SK-N-SH (cell line): ENCODE measurements at regions not wholly inside any gene's neighbourhood (a gene's known extent, or its start where the extent isn't known, plus 50 kb on each side); places are given as distances from the start of the nearest gene placed in this dataset.

Experiments
- CTCF ChIA-PET: fragments of 300-600, 350-600 bp; formaldehyde crosslinking; extraction: SDS; loops from one replicate; lab custom pipeline; 2021; lab: Yijun Ruan, JAX
- POLR2A ChIA-PET: fragments of 350-600 bp; sonication (Branson Sonifier 250); formaldehyde crosslinking; extraction: SDS; loops from one replicate; lab custom pipeline; 2020; ENCODE audit warnings: antibody characterized with exemption, inconsistent platforms; lab: Yijun Ruan, JAX
- DNase-seq: peaks from one replicate; pipeline ENCODE4 v3.0.0; 2012
- H2AFZ ChIP-seq: fragments of 200-600 bp; sonication (generic); 2 replicates; pipeline ENCODE4 v1.8.1; 2016; ENCODE audit warnings: antibody characterized with exemption, mild to moderate bottlenecking, low read depth
- H3F3A ChIP-seq: fragments of 200-600 bp; sonication (generic); replicated peaks from 2 replicates; pipeline ENCODE3; 2016; ENCODE audit warnings: antibody characterized with exemption, mild to moderate bottlenecking; ENCODE audit not compliant: insufficient read depth
- H3K27ac ChIP-seq, 2 experiments: fragments of 200-500 bp in 1 of 2; fragments of 200-600 bp in 1 of 2; sonication (Bioruptor generic) in 1 of 2; sonication (generic), shearing (Covaris generic) in 1 of 2; 2 replicates each; pipeline versions ENCODE4 v1.5.1 to v1.6.1; 2014 to 2016; ENCODE audit warnings: low read depth in 2 of 2, inconsistent platforms in 1 of 2, low read length in 1 of 2, mild to moderate bottlenecking in 1 of 2, mixed read lengths in 1 of 2
- H3K27me3 ChIP-seq: fragments of 200-600 bp; sonication (generic), shearing (Covaris generic); 2 replicates; pipeline ENCODE4 v1.6.1; 2016; ENCODE audit warnings: mixed run types; ENCODE audit not compliant: insufficient read depth
- H3K36me3 ChIP-seq, 2 experiments: fragments of 200-500 bp in 1 of 2; fragments of 200-600 bp in 1 of 2; sonication (Bioruptor generic) in 1 of 2; sonication (generic) in 1 of 2; replicated peaks in 1 of 2; 2 replicates each; pipeline versions ENCODE3 to v1.5.1; 2014 to 2016; ENCODE audit warnings: low read length in 1 of 2, mild to moderate bottlenecking in 1 of 2; ENCODE audit not compliant: insufficient read depth in 2 of 2, control insufficient read depth in 1 of 2
- H3K4me1 ChIP-seq, 2 experiments: fragments of 200-500 bp in 1 of 2; fragments of 200-600 bp in 1 of 2; sonication (Bioruptor generic) in 1 of 2; sonication (generic), shearing (Covaris generic) in 1 of 2; 2 replicates each; pipeline versions ENCODE4 v1.5.1 to v1.6.1; 2014 to 2016; ENCODE audit warnings: low read depth in 1 of 2, low read length in 1 of 2, mixed run types in 1 of 2; ENCODE audit not compliant: insufficient read depth in 2 of 2, control insufficient read depth in 1 of 2
- H3K4me2 ChIP-seq: fragments of 200-600 bp; sonication (generic), shearing (Covaris generic); 2 replicates; pipeline ENCODE4 v1.6.1; 2017; ENCODE audit warnings: mixed run types
- H3K4me3 ChIP-seq, 2 experiments: fragments of 200-500 bp in 1 of 2; fragments of 200-600 bp in 1 of 2; sonication (Bioruptor generic) in 1 of 2; sonication (generic), shearing (Covaris generic) in 1 of 2; 2 replicates each; pipeline versions ENCODE4 v1.5.1 to v1.8.1; 2014 to 2016; ENCODE audit warnings: low read depth in 2 of 2, inconsistent platforms in 1 of 2, low read length in 1 of 2, mild to moderate bottlenecking in 1 of 2, mixed read lengths in 1 of 2, moderate library complexity in 1 of 2
- H3K79me2 ChIP-seq: fragments of 200-600 bp; sonication (generic); 2 replicates; pipeline ENCODE4 v1.8.1; 2017; ENCODE audit warnings: mild to moderate bottlenecking; ENCODE audit not compliant: insufficient read depth
- H3K9ac ChIP-seq: fragments of 200-600 bp; sonication (generic); 2 replicates; pipeline ENCODE4 v1.6.1; 2017; ENCODE audit warnings: mixed run types
- H3K9me2 ChIP-seq: fragments of 200-600 bp; sonication (generic); 2 replicates; pipeline ENCODE4 v1.6.1; 2017; ENCODE audit warnings: mixed run types
- H3K9me3 ChIP-seq: fragments of 200-600 bp; sonication (generic); 2 replicates; pipeline ENCODE4 v1.6.1; 2017; ENCODE audit warnings: mixed run types, mild to moderate bottlenecking, moderate library complexity
- H4K20me1 ChIP-seq: fragments of 200-600 bp; sonication (generic); 2 replicates; pipeline ENCODE4 v1.6.1; 2017; ENCODE audit warnings: mild to moderate bottlenecking, mixed run types; ENCODE audit not compliant: insufficient read depth
- EZH2phosphoT487 ChIP-seq: fragments of 200-600 bp; sonication (generic); IDR thresholded peaks from 2 replicates; pipeline ENCODE4 v1.6.1; 2017; ENCODE audit warnings: low read depth, mixed run types, mild to moderate bottlenecking, antibody characterized with exemption, moderate library complexity, borderline replicate concordance
- FOXJ3 ChIP-seq: sonication (generic); formaldehyde crosslinking; IDR thresholded peaks from 2 replicates; pipeline ENCODE4 v1.5.1; 2020; ENCODE audit warnings: mild to moderate bottlenecking, missing genetic modification reagents
- GABPA ChIP-seq: IDR thresholded peaks from 2 replicates; pipeline ENCODE4 v1.4.0; 2012; ENCODE audit warnings: low read depth, mild to moderate bottlenecking
- JUND ChIP-seq: IDR thresholded peaks from 2 replicates; pipeline ENCODE4 v1.4.0; 2012
- MXI1 ChIP-seq: IDR thresholded peaks from 2 replicates; pipeline ENCODE4 v1.6.1; 2012; ENCODE audit warnings: mild to moderate bottlenecking, low read depth, low read length, improper control_type of control experiment
- PBX3 ChIP-seq: IDR thresholded peaks from 2 replicates; pipeline ENCODE4; 2012
- RFX5 ChIP-seq: IDR thresholded peaks from 2 replicates; pipeline ENCODE4 v1.6.1; 2012; ENCODE audit warnings: mild to moderate bottlenecking, improper control_type of control experiment, low read length
- RXRA ChIP-seq: IDR thresholded peaks from 2 replicates; pipeline ENCODE4 v1.4.0; 2012; ENCODE audit warnings: low read depth, mild to moderate bottlenecking, borderline replicate concordance
- SIN3A ChIP-seq: IDR thresholded peaks from 2 replicates; pipeline ENCODE4 v1.6.1; 2012; ENCODE audit warnings: low read depth, mild to moderate bottlenecking, low read length, moderate library complexity, borderline replicate concordance
- SMC3 ChIP-seq: IDR thresholded peaks from 2 replicates; pipeline ENCODE4 v1.6.1; 2012; ENCODE audit warnings: low read depth, low read length, improper control_type of control experiment
- USF1 ChIP-seq: IDR thresholded peaks from 2 replicates; pipeline ENCODE4 v1.4.0; 2012; ENCODE audit warnings: low read depth, borderline replicate concordance
- ZBTB33 ChIP-seq: IDR thresholded peaks from 2 replicates; pipeline ENCODE4 v1.4.0; 2012; ENCODE audit warnings: low read depth, borderline replicate concordance
- WGBS: methylation state at CpG from one replicate; pipeline ENCODE4 v1.1.6; 2017; ENCODE audit warnings: low lambda C conversion rate; 5-methylcytosine and 5-hydroxymethylcytosine counted together
- TF ChIP-seq, protein P1 (sequence below): fragments of 150-350 bp; IDR thresholded peaks from 2 replicates; pipeline ENCODE4 v1.6.1; 2017; ENCODE audit warnings: antibody characterized with exemption, low read length, low read depth, borderline replicate concordance
- TF ChIP-seq, protein P2 (sequence below): fragments of 200-600 bp; sonication (generic); IDR thresholded peaks from 2 replicates; pipeline ENCODE4 v1.6.1; 2017; ENCODE audit warnings: antibody characterized with exemption, mild to moderate bottlenecking, moderate library complexity
- TF ChIP-seq, protein P3 (sequence below): fragments of 150-350 bp; IDR thresholded peaks from 2 replicates; pipeline ENCODE4 v1.6.1; 2016; ENCODE audit warnings: mild to moderate bottlenecking, low read depth, low read length

GRCh38 chr5:100746730-100747129 is 156.4 kb downstream of the ST8SIA4 start:
- no peaks in the 10 kb centered on the region for H3K9me2 ChIP-seq
- no peaks in the 10 kb centered on the region for H3K79me2 ChIP-seq
- no peaks in the 10 kb centered on the region for H4K20me1 ChIP-seq
- 8% methylated on average over 1 of the region's 1 CpG for WGBS
- H3F3A ChIP-seq: no peaks in the 10 kb centered on the region
- no peak overlapping the region for H3K9ac ChIP-seq
- no peak overlapping the region for H3K4me3 ChIP-seq
- peaks cover 0 to 2% of the 10 kb centered on the region in 2 experiments; a peak in 2 of 4 replicates for H3K4me1 ChIP-seq
- H3K27me3 ChIP-seq: no peaks in the 10 kb centered on the region
- no peak overlapping the region for H3K4me2 ChIP-seq
- no peak overlapping the region for H3K27ac ChIP-seq
- CTCF ChIA-PET: no interaction called here
- DNase-seq: no peak
- TF ChIP-seq EZH2phosphoT487 (no peak), FOXJ3 (CRISPR knock-in tag) (no peak), RXRA (no peak), PBX3 (no peak), USF1 (no peak), ZBTB33 (no peak), SIN3A (no peak), MXI1 (no peak), GABPA (no peak), RFX5 (no peak), SMC3 (no peak), JUND (no peak)
- TF ChIP-seq, protein P1, sequence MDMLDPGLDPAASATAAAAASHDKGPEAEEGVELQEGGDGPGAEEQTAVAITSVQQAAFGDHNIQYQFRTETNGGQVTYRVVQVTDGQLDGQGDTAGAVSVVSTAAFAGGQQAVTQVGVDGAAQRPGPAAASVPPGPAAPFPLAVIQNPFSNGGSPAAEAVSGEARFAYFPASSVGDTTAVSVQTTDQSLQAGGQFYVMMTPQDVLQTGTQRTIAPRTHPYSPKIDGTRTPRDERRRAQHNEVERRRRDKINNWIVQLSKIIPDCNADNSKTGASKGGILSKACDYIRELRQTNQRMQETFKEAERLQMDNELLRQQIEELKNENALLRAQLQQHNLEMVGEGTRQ: no peak
- TF ChIP-seq, protein P2, sequence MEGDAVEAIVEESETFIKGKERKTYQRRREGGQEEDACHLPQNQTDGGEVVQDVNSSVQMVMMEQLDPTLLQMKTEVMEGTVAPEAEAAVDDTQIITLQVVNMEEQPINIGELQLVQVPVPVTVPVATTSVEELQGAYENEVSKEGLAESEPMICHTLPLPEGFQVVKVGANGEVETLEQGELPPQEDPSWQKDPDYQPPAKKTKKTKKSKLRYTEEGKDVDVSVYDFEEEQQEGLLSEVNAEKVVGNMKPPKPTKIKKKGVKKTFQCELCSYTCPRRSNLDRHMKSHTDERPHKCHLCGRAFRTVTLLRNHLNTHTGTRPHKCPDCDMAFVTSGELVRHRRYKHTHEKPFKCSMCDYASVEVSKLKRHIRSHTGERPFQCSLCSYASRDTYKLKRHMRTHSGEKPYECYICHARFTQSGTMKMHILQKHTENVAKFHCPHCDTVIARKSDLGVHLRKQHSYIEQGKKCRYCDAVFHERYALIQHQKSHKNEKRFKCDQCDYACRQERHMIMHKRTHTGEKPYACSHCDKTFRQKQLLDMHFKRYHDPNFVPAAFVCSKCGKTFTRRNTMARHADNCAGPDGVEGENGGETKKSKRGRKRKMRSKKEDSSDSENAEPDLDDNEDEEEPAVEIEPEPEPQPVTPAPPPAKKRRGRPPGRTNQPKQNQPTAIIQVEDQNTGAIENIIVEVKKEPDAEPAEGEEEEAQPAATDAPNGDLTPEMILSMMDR: no peak
- TF ChIP-seq, protein P3, sequence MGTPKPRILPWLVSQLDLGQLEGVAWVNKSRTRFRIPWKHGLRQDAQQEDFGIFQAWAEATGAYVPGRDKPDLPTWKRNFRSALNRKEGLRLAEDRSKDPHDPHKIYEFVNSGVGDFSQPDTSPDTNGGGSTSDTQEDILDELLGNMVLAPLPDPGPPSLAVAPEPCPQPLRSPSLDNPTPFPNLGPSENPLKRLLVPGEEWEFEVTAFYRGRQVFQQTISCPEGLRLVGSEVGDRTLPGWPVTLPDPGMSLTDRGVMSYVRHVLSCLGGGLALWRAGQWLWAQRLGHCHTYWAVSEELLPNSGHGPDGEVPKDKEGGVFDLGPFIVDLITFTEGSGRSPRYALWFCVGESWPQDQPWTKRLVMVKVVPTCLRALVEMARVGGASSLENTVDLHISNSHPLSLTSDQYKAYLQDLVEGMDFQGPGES: no peak
- H2AFZ ChIP-seq: no peak overlapping the region
- POLR2A ChIA-PET: no interaction called here
- no peaks in the 10 kb centered on the region for H3K36me3 ChIP-seq
- H3K9me3 ChIP-seq: no peaks in the 10 kb centered on the region
